KOPT-K1 (cell line): ENCODE measurements at regions not wholly inside any gene's neighbourhood (a gene's known extent, or its start where the extent isn't known, plus 50 kb on each side); places are given as distances from the start of the nearest gene placed in this dataset.
"Not testable (repeated sequence)": the region's sequence is repeated elsewhere in the genome, so short reads cannot be mapped to it uniquely, and the experiment has no call there.

Experiments used
- H3K27ac ChIP-seq: fragments of 200-600 bp; sonication (generic); 2 replicates; pipeline ENCODE4 v1.5.1; 2016; ENCODE audit warnings: antibody characterized with exemption, mild to moderate bottlenecking, low read depth, low read length; ENCODE audit not compliant: poor library complexity, severe bottlenecking
- H3K36me3 ChIP-seq: fragments of 200-600 bp; sonication (generic); 2 replicates; pipeline ENCODE4 v1.5.1; 2017; ENCODE audit warnings: antibody characterized with exemption, mild to moderate bottlenecking, low read length, moderate library complexity; ENCODE audit not compliant: insufficient read depth
- H3K9me3 ChIP-seq: fragments of 200-600 bp; sonication (generic); 2 replicates; pipeline ENCODE4 v1.5.1; 2017; ENCODE audit warnings: antibody characterized with exemption, low read length, mild to moderate bottlenecking; ENCODE audit not compliant: insufficient read depth, poor library complexity, severe bottlenecking

DNA sequence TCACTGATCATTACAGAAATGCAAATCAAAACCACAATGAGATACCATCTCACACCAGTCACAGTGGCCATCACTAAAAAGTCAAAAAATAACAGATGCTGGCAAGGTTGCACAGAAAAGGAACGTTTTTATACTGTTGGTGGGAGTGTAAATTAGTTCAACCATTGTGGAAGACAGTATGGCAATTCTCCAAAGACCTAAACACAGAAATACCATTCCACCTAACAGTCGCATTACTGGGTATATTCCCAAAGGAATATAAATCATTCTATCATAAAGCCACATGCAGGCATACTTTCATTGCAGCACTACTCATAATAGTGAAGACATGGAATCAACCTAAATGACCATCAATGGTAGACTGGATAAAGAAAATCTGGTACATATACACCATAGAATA is 83.2 kb upstream of the ARID5B start:
- not testable (repeated sequence) for H3K36me3 ChIP-seq, H3K9me3 ChIP-seq
- H3K27ac ChIP-seq: peak overlapping the region; percentile 26

DNA sequence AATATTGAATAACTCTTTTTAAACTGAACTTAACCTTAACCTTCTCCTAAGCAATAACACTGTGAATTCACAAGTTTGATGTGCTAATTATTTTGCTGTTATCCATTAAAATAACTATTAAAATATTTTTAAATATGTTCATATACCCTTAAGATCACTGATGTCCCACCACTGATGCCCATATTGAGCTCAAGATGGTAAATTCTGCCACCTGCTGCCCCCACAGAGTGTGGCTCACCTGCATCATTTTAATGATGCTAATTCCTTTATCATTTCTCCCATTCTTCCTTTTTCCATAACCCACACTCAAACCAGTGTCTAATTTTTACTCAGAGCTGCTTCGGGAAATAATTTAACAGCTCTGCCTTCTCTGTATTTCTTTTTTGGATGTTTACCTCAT is 82.3 kb upstream of the ARID5B start:
- H3K36me3 ChIP-seq: no peaks in the 10 kb centered on the region
- no peaks in the 10 kb centered on the region for H3K9me3 ChIP-seq
- H3K27ac ChIP-seq: no peak overlapping the region

DNA sequence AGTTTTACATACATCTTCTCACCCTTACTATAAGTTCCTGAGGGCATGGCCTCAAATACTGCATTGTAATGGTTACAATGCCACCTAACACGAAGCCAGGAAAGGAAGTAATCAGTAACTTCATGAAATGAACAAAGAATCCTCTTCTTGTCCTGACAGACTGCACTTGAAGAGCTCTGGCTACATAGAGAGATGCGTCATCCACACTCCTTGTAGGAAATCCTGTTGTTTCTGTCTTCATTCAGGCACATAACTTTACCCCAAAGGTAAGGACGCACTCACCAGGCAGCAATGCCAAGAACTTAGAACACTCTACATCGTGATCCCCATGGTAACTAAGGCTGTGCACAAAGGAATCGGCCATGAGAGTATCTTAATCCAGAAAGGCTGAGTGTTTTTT is 80.3 kb upstream of the ARID5B start:
- H3K27ac ChIP-seq: no peak overlapping the region

DNA sequence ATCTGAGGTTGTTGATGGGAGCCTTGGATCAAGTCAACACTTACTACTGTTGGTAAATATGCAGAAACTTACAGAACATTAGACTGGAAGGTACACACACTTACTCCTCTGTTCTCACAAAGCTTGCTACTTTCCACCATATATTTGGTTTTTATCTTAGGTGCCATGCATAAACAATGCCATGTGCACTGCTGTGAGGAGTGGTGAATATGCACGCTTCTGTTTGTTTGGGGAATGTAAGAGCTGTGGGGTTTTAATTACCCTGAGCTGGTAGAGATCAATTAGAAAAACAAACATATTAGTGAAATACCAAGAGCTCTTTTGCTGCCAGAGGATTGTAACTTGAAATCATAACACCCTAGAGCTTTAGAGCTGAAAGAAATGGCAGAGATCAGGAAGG is 79.8 kb upstream of the ARID5B start:
- no peak overlapping the region for H3K27ac ChIP-seq
- H3K36me3 ChIP-seq: no peaks in the 10 kb centered on the region
- no peaks in the 10 kb centered on the region for H3K9me3 ChIP-seq

More for the DNA sequence above, 80.3 kb upstream of the ARID5B start:
- Histone ChIP-seq H3K36me3 (no peaks in the 10 kb centered on the region), H3K9me3 (no peaks in the 10 kb centered on the region)

DNA sequence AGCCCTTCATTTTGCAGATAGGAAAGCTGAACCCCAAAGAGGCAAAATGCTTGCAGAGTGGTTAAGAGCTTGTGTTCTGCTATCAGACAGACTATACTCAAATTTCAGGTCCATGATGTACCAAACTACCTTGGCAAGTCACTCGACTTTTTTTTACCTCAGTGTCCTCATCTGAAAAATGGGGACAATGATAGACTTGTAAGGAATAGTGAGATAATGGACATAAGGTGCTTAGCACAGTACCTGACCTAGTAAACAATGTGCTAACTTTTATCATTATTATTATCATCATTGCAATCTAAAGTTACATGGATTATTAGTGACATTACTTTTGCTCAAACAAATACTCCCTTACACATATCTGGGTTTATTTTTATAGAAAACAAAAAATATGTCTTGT is 79.4 kb upstream of the ARID5B start:
- Histone ChIP-seq H3K27ac (no peak overlapping the region), H3K36me3 (no peaks in the 10 kb centered on the region), H3K9me3 (no peaks in the 10 kb centered on the region)

DNA sequence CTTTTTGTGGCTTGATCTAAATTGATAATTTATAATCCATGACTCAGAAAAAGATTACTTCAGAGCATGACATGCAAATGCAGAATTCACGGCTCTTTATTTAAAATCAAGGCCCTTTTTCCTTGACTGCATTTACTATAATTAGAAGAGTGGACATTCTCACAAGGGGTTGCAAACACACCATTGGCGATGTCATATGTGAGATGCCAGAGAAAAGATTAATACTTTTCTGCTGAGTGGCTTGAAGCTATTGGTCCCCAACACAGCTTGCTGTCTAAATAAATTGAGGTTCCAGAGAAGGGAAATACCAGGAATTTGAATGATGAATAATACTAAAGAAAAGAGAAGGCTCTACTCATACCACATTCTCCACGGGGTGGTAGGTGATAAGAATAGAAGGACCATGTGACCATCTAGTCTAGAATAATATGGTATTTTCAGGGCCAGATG is 78.7 kb upstream of the ARID5B start:
- no peak overlapping the region for H3K27ac ChIP-seq
- no peaks in the 10 kb centered on the region for H3K36me3 ChIP-seq

DNA sequence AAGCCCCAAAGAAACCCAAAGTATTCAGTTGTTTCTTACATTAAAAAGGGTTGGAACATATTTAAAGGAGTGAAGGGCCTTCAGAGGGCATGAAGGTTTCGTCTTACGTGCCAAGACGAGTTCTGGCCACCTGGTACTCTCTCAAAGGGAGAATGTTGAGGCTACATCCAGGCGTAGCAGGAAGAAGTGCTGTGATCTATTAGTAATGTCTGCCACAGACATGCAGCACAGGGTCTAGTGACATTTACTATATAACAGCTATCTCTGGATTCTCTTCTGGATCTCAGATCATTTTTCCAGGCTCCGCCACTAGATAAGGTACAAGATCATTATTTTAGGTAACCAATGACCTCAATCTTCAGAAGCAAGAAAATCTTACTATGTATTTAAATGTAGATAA is 76.5 kb upstream of the ARID5B start:
- Histone ChIP-seq H3K27ac (no peak overlapping the region), H3K9me3 (no peaks in the 10 kb centered on the region), H3K36me3 (no peaks in the 10 kb centered on the region)

More for the DNA sequence above, 78.7 kb upstream of the ARID5B start:
- H3K9me3 ChIP-seq: no peaks in the 10 kb centered on the region

DNA sequence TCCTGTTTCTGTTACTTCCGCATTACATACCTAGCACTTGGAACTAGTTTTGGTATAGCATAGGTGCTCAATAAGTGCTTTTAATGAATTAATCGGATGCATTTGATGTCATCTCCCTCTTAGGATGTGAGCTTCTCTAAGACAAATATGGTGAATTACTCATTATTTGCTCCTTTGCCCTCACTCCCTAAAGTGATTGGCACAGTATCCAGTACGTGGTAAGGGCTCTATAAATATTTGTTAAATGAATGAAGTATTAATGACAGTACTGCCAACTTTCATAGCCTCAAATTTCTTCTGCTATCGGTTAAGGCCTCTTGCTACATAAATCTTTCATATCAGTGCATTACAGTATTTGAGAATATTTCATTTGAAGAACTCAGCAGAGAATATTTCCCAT is 75.9 kb upstream of the ARID5B start:
- H3K9me3 ChIP-seq: no peaks in the 10 kb centered on the region
- no peak overlapping the region for H3K27ac ChIP-seq
- no peaks in the 10 kb centered on the region for H3K36me3 ChIP-seq

DNA sequence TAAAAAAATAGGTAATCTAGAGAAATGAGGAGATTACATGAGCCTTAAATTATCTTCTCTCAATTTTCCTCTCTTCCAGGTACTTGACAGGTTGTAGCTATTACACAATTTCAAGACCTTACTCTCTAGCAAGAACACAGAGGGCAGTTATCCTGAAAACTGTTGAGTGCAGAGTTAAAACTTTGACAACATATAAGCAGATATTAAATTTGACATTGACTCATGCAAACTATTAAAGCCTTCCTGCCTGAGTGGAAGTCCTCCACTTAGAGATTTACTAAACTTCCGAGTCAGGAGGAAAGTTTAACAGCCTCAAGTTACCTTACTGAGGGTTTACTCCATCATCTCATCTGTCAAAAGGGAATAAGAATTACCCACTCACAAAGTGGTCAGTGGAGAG is 73.5 kb upstream of the ARID5B start:
- no peaks in the 10 kb centered on the region for H3K9me3 ChIP-seq
- no peak overlapping the region for H3K27ac ChIP-seq
- H3K36me3 ChIP-seq: no peaks in the 10 kb centered on the region

DNA sequence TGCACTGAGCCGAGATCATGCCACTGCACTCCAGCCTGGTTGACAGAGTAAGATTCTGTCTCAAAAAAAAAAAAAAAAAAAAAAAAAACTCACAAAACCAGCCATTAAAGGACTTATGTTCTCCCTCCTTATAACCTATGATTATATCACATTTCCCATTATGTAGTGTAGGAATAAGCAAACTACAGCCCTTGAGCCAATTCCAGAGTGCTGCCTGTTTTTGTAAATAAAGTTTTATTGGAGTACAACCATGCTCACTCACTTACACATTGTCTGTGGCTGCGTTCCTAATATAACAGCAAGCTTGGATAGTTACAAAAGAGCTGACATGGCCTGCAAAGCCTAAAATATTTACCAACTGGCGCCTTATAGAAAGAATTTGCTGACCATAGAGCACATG is 72.7 kb upstream of the ARID5B start:
- Histone ChIP-seq H3K27ac (no peak overlapping the region), H3K36me3 (no peaks in the 10 kb centered on the region)

DNA sequence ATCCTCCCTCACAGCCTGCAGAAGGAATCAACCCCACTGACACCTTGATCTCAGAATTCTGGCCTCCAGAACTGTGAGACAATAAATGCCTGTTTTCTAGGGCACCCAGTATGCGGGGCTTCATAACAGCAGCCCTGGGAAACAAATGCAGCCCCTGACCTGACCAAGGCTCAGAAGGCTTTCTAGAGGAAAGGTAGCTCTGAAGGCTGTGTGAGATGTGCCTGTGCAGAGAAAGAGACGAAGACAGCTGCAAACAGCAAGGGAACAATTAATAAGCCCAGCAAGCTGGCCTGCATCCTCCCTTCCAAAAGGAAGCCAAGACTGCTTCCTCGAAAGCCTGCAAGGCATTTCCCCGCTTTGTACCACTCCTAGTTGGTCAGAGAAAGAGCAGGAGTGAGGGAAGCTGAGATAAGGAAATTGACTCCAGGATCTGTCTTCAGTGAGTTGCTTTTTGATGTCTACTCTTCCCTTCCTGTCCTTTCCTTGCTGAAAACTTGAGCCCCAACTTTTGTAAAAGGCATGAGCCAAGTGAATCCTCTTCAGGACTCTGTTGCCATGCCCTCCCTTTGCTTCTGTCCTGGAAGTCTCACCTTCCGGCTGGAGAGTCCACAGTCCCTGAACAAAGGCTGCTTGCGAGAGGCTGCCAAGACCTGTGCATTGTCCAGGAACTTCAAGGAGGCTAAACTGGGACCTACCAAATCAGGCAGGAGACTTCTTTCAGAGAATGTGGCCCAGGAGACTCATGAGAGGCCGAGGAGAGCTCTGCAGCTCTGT is 71.2 kb upstream of the ARID5B start:
- Histone ChIP-seq H3K9me3 (no peaks in the 10 kb centered on the region), H3K36me3 (no peaks in the 10 kb centered on the region), H3K27ac (no peak overlapping the region)

More for the DNA sequence above, 72.7 kb upstream of the ARID5B start:
- H3K9me3 ChIP-seq: no peaks in the 10 kb centered on the region

DNA sequence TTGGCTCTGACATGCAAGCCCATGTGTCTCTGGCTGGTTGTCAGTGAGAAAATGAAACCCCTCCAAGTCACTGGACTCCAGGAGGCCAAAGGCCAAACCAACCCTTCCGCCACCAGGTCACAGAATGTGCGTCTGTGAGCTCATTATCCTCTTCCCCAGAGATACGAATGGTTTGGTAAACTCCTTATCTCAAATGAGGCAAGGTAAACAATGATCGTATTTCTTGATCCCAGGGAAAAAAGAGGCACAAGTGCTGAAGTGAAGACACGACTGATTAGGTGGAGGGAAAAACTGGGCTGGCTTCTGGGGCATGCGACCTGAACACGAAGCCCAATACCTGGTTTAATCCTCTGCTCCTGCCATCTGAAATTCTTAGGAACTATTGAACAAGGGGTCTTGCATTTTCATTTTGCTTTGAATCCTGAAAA is 70.6 kb upstream of the ARID5B start:
- no peak overlapping the region for H3K27ac ChIP-seq
- no peaks in the 10 kb centered on the region for H3K9me3 ChIP-seq

DNA sequence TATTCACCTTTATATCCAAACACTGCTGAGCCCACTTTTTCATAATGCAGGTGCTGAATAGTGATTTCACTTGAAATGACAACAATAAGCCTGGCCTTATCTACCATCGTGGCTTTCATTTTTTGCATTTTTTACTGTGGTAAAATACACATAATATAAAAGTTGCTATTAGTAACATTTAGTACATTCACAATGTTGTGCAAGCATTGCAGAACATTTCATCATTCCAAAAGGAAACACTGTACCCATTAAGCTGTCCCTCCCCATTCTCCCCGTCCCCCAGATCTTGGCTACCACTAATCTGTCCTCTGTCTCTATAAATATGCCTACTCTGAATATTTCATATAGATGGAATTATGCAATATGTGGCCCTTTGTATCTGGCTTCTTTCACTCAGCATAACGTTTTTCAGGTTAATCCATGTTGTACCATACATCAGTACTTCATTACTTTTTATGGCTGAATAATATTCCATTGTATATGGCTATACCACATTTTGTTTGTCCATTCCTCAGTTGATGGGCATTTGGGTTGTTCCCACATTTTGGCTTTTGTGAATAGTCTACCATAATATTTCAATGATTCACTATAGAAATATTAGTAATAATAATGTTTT is 68.5 kb upstream of the ARID5B start:
- H3K27ac ChIP-seq: no peak overlapping the region
- no peaks in the 10 kb centered on the region for H3K9me3 ChIP-seq
- no peaks in the 10 kb centered on the region for H3K36me3 ChIP-seq

More for the DNA sequence above, 70.6 kb upstream of the ARID5B start:
- H3K36me3 ChIP-seq: no peaks in the 10 kb centered on the region

DNA sequence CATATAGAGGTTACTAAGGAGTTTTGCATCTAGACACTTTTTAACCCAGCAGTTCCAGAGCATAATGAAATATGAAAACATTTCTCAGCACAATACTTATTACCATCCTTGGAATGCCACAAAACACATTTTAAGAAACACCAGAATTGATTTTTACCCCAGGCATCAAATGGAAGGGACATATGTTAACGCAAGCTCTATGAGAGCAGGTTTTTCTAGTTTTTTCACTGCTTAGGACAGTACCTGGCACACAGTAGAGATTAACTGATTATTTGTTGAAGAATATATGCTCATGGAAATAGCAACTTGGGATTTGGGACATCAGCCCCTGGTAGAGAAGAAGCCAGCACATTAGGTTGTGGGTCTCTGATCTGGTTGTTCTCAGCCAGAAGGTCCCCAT is 67.0 kb upstream of the ARID5B start:
- no peaks in the 10 kb centered on the region for H3K9me3 ChIP-seq
- no peaks in the 10 kb centered on the region for H3K36me3 ChIP-seq
- peak overlapping the region; percentile 47 for H3K27ac ChIP-seq

DNA sequence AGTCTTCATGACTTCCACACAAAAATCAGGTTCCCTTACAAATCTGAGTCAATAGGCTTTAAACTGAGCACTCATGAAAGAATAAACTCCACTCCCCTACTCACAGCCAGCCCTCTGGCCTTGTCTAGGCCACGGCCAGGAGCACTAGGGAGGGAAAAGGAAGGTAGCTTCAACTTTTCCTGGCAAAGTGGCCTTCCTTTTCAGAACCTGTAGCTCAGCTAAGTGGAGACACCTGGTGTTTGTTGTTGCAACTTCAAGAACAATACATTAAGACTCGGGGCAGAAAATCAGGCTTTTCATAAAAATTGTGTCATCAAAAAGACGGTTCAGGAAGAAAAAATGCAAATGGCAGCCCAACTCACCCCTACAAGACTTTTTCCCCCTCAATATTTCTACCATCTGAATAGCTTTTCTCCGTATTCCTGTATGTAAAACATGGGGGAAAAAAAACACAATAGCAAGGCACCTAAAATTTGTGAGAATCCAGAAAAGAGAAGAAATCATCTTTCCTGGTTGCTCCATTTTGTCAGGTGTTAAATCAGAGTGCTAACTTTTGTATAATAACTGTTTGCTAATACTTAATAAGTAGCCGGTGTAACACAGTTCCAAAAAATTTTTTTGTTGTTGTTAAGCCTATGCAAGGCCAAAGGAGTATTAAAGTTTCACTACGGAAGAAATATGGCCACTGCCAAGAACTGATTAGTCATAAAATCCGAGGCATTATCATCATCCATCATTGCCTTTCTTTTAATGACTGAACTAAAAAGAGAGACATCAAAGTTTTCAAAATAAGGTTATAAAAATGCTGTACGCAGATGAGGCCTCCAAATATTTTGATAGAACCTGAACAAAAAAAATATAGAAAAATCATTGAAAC is 66.2 kb upstream of the ARID5B start:
- H3K9me3 ChIP-seq: no peaks in the 10 kb centered on the region
- peak overlapping the region; percentile 47 for H3K27ac ChIP-seq
- no peaks in the 10 kb centered on the region for H3K36me3 ChIP-seq
